ENCODE measurements at regions not wholly inside any gene's neighbourhood (a gene's known extent, or its start where the extent isn't known, plus 50 kb on each side); places are given as distances from the start of the nearest gene placed in this dataset.
A peak's percentile ranks its signal among the peaks of the same experiment; 100 is the strongest.

DNA sequence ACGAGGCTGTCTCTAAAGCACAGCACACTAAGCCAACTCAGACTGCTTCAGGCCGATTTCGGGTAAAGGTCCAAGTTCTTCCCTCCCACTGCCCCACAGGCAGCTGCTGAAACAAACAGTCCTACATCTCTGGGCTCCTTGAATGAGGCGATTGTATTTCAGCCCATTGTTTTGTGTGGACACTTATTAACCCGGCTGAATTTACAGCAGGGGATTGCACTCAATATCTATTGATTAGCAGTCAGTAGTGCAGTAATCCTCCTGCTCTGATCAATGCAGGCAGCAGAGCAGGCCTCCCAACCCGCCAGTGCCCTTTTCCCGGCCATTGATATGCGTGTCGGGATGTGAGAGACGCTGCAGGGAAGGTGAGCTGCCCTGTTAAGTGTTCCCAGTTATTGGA, 330.1 kb downstream of the CMPK2 start:
- no peaks in the 10 kb centered on the region for H4K20me1 ChIP-seq (ENCODE audit: control insufficient read depth, insufficient read depth, insufficient read length)
- H3K9me3 ChIP-seq (ENCODE audit: control insufficient read depth, low read depth, low read length): no peaks in the 10 kb centered on the region
- no peaks in the 10 kb centered on the region for H3K36me3 Mint-ChIP-seq (ENCODE audit: insufficient read depth in 1 of 3, low read depth in 3 of 3)
- H3K9me3 Mint-ChIP-seq: peaks cover 0 to 3% of the 10 kb centered on the region in 2 experiments; a peak in 3 of 5 replicates
- H2BK12ac ChIP-seq (ENCODE audit: insufficient read length, low read depth, low read length): no peak overlapping the region
- H2BK15ac ChIP-seq (ENCODE audit: low read depth, low read length): no peak overlapping the region
- H2AK5ac ChIP-seq (ENCODE audit: insufficient read length, low read length): no peak overlapping the region
- no peaks in the 10 kb centered on the region for H3K27me3 ChIP-seq (ENCODE audit: insufficient read depth, low read length)
- H3K4ac ChIP-seq (ENCODE audit: low read depth, low read length): no peak overlapping the region
- H3K4me1 Mint-ChIP-seq: peaks cover 29 to 32% of the 10 kb centered on the region in 2 experiments
- H3K18ac ChIP-seq (ENCODE audit: insufficient read length, low read depth, low read length): no peak overlapping the region
- H3K56ac ChIP-seq (ENCODE audit: insufficient read length, low read depth, low read length): no peak overlapping the region
- H2BK120ac ChIP-seq (ENCODE audit: low read depth, low read length, poor library complexity, severe bottlenecking): no peak overlapping the region
- H3K4me2 ChIP-seq (ENCODE audit: insufficient read depth, insufficient read length, low read length): no peak overlapping the region
- no peak overlapping the region for H3K14ac ChIP-seq (ENCODE audit: insufficient read depth, low read length)
- H3K79me1 ChIP-seq (ENCODE audit: insufficient read depth, low read depth, low read length, poor library complexity, severe bottlenecking): no peaks in the 10 kb centered on the region
- peak overlapping the region in 1 of 3 experiments; percentile 45; a peak in 2 of 7 replicates for H3K27ac Mint-ChIP-seq
- H4K91ac ChIP-seq (ENCODE audit: insufficient read length, low read depth, low read length): no peak overlapping the region
- no peak overlapping the region for H2BK20ac ChIP-seq (ENCODE audit: low read depth, low read length, poor library complexity, severe bottlenecking)
- H3K79me2 ChIP-seq (ENCODE audit: insufficient read depth, low read length): no peaks in the 10 kb centered on the region
- H3K27ac ChIP-seq (ENCODE audit: insufficient read length, low read depth, low read length): no peak overlapping the region
- H2BK5ac ChIP-seq (ENCODE audit: insufficient read length, low read length): no peak overlapping the region
- TF ChIP-seq, protein P1, sequence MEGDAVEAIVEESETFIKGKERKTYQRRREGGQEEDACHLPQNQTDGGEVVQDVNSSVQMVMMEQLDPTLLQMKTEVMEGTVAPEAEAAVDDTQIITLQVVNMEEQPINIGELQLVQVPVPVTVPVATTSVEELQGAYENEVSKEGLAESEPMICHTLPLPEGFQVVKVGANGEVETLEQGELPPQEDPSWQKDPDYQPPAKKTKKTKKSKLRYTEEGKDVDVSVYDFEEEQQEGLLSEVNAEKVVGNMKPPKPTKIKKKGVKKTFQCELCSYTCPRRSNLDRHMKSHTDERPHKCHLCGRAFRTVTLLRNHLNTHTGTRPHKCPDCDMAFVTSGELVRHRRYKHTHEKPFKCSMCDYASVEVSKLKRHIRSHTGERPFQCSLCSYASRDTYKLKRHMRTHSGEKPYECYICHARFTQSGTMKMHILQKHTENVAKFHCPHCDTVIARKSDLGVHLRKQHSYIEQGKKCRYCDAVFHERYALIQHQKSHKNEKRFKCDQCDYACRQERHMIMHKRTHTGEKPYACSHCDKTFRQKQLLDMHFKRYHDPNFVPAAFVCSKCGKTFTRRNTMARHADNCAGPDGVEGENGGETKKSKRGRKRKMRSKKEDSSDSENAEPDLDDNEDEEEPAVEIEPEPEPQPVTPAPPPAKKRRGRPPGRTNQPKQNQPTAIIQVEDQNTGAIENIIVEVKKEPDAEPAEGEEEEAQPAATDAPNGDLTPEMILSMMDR (conservative IDR thresholded peaks at IDR 0.05): no peak
- H4K8ac ChIP-seq (replicated peaks; ENCODE audit: insufficient read length, low read depth, low read length): no peak overlapping the region
- no peak overlapping the region for H2AFZ ChIP-seq (ENCODE audit: low read length)
- no peak overlapping the region for H3T11ph ChIP-seq (ENCODE audit: low read length)
- H3K9ac ChIP-seq (ENCODE audit: extremely low read depth, insufficient read length, low read length): no peak overlapping the region
- H3K4me1 ChIP-seq (ENCODE audit: insufficient read depth, low read length): no peaks in the 10 kb centered on the region
- no peak overlapping the region; a peak in 1 of 5 replicates for H3K4me3 Mint-ChIP-seq
- H3K27me3 Mint-ChIP-seq (ENCODE audit: low read depth): no peaks in the 10 kb centered on the region
- no peak overlapping the region for H3K23ac ChIP-seq (ENCODE audit: insufficient read length, low read depth, low read length)
- no CpG with 5 or more reads among the region's 10 CpGs for WGBS (ENCODE audit: extremely low coverage, insufficient read length, low lambda C conversion rate)
- peak; percentile 55 for DNase-seq
- no peak overlapping the region for H4K5ac ChIP-seq (ENCODE audit: insufficient read length, low read depth, low read length)
- no peaks in the 10 kb centered on the region for H3K23me2 ChIP-seq (ENCODE audit: insufficient read length, low read depth, low read length, poor library complexity, severe bottlenecking)

Measured in H9 (cell line).